CD4-positive, alpha-beta T cell (primary cell): ENCODE measurements at regions not wholly inside any gene's neighbourhood (a gene's known extent, or its start where the extent isn't known, plus 50 kb on each side); places are given as distances from the start of the nearest gene placed in this dataset.

Experiments used
- ATAC-seq: fragments of 200-7000 bp; cut with Tn5 transposase; one replicate; pipeline ENCODE4 v1.10.0; 2022; ENCODE audit warnings: mild to moderate bottlenecking; ENCODE audit not compliant: poor library complexity
- CTCF ChIA-PET: fragments of 350-600 bp; sonication (Branson Sonifier 250); formaldehyde crosslinking; loops from one replicate; lab custom pipeline; 2021; ENCODE audit warnings: antibody characterized with exemption, inconsistent platforms; lab: Charles Lee
- POLR2A ChIA-PET: fragments of 350-600 bp; sonication (Branson Sonifier 250); formaldehyde crosslinking; loops from one replicate; lab custom pipeline; 2021; ENCODE audit warnings: antibody characterized with exemption, inconsistent platforms; lab: Charles Lee
- DNase-seq, 14 experiments: peaks; one replicate each; pipeline ENCODE4 v3.0.0-alpha.2; 2013 to 2020; ENCODE audit warnings: mixed read lengths in 2 of 14
- H3K27ac ChIP-seq, 2 donors: one replicate each; pipeline versions ENCODE4 v1.5.1 to v1.7.0; 2013; ENCODE audit warnings: low read length in 2 of 2, low read depth in 1 of 2, mild to moderate bottlenecking in 1 of 2
- H3K27me3 ChIP-seq, 2 experiments: 1 replicate in 1 of 2; 2 replicates in 1 of 2; pipeline versions ENCODE4 v1.6.1 to v1.7.0; 2013; ENCODE audit warnings: low read length in 2 of 2, control low read depth in 1 of 2, mild to moderate bottlenecking in 1 of 2, moderate library complexity in 1 of 2; ENCODE audit not compliant: insufficient read depth in 2 of 2, control insufficient read depth in 1 of 2
- H3K36me3 ChIP-seq: one replicate; pipeline ENCODE4 v1.6.1; 2013; ENCODE audit warnings: low read length, control low read depth; ENCODE audit not compliant: insufficient read depth
- H3K4me1 ChIP-seq: one replicate; pipeline ENCODE4 v1.6.1; 2013; ENCODE audit warnings: low read length, control low read depth; ENCODE audit not compliant: insufficient read depth
- H3K4me3 ChIP-seq: one replicate; pipeline ENCODE4 v1.5.1; 2013; ENCODE audit warnings: mild to moderate bottlenecking, low read length, moderate library complexity
- H3K9me3 ChIP-seq, 2 experiments: 1 replicate in 1 of 2; 2 replicates in 1 of 2; pipeline versions ENCODE4 v1.6.1 to v1.7.0; 2013; ENCODE audit warnings: low read length in 2 of 2, mild to moderate bottlenecking in 2 of 2, control low read depth in 1 of 2, moderate library complexity in 1 of 2; ENCODE audit not compliant: control insufficient read depth in 1 of 2, insufficient read depth in 1 of 2
- H3K27ac Mint-ChIP-seq: one replicate; pipeline ENCODE4 v1.8.0; 2020; ENCODE audit warnings: mixed read lengths
- H3K27me3 Mint-ChIP-seq: one replicate; pipeline ENCODE4 v1.8.0; 2021; ENCODE audit warnings: mixed read lengths
- H3K36me3 Mint-ChIP-seq: one replicate; pipeline ENCODE4 v1.8.0; 2021; ENCODE audit warnings: low read depth, mixed read lengths
- H3K4me1 Mint-ChIP-seq: one replicate; pipeline ENCODE4 v1.8.0; 2021; ENCODE audit warnings: low read depth, mixed read lengths
- H3K4me3 Mint-ChIP-seq: one replicate; pipeline ENCODE4 v1.8.0; 2020; ENCODE audit warnings: mild to moderate bottlenecking, mixed read lengths
- H3K9me3 Mint-ChIP-seq: one replicate; pipeline ENCODE4 v1.8.0; 2020; ENCODE audit warnings: mixed read lengths
- CTCF ChIP-seq: fragments of 200-600 bp; IDR thresholded peaks from one replicate; pipeline ENCODE4 v1.8.0; 2022; ENCODE audit warnings: antibody characterized with exemption, mild to moderate bottlenecking
- intact Hi-C, 2 experiments: fragments of 100-400 bp; cut with DNase I in 1 of 2; cut with micrococcal nuclease in 1 of 2; formaldehyde crosslinking; loops; one replicate each; pipeline versions ENCODE4 v1.15.1 to v1.9.0; 2023 to 2025; cut with DNase I, micrococcal nuclease

- no peak overlapping the region for H3K4me3 ChIP-seq
- ChIA-PET CTCF (no interaction called here), POLR2A (no interaction called here)
- H3K27me3 ChIP-seq, result peaks cover 5% of the 10 kb centered on the region in 2 experiments
- intact Hi-C loops, result loop anchor here (5.0 kb wide), 3 partner anchors 256 to 351 kb away; no protein-coding TSS in a partner anchor
- no peaks in the 10 kb centered on the region for H3K9me3 ChIP-seq
- no peaks in the 10 kb centered on the region for H3K4me1 ChIP-seq
- no peak overlapping the region for H3K4me3 Mint-ChIP-seq
- H3K27ac Mint-ChIP-seq, result no peak overlapping the region
- no peaks in the 10 kb centered on the region for H3K36me3 Mint-ChIP-seq
- TF ChIP-seq CTCF, result no peak
- DNase-seq, result no peak
- peaks cover 18% of the 10 kb centered on the region for H3K27me3 Mint-ChIP-seq
- H3K9me3 Mint-ChIP-seq, result no peaks in the 10 kb centered on the region
- H3K27ac ChIP-seq, result no peak overlapping the region
- H3K4me1 Mint-ChIP-seq, result no peaks in the 10 kb centered on the region
- H3K36me3 ChIP-seq, result no peaks in the 10 kb centered on the region
- no peak for ATAC-seq
These were observed 135.6 kb upstream of the IRX4 start for GRCh38 chr5:2018390-2018724.

GRCh38 chr5:2017540-2018389 is 135.0 kb upstream of the IRX4 start:
- H3K9me3 Mint-ChIP-seq, result no peaks in the 10 kb centered on the region

GRCh38 chr5:2015961-2016360 is 133.2 kb upstream of the IRX4 start:
- Mint-ChIP-seq H3K4me1 (no peaks in the 10 kb centered on the region), H3K36me3 (no peaks in the 10 kb centered on the region), H3K4me3 (no peak overlapping the region), H3K27ac (no peak overlapping the region), H3K27me3 (peaks cover 4% of the 10 kb centered on the region), H3K9me3 (no peaks in the 10 kb centered on the region)
- no peak for DNase-seq
- no peak for TF ChIP-seq CTCF
- H3K9me3 ChIP-seq, result no peaks in the 10 kb centered on the region
- peaks cover 0 to 2% of the 10 kb centered on the region in 2 experiments for H3K27me3 ChIP-seq
- POLR2A ChIA-PET, result no interaction called here
- no peak overlapping the region for H3K27ac ChIP-seq
- ATAC-seq, result no peak
- intact Hi-C loops, result loop anchor here (2.0 to 5.0 kb wide), 4 partner anchors 254 to 349 kb away; no protein-coding TSS in a partner anchor
- CTCF ChIA-PET, result no interaction called here
- no peaks in the 10 kb centered on the region for H3K36me3 ChIP-seq
- no peaks in the 10 kb centered on the region for H3K4me1 ChIP-seq
- no peak overlapping the region for H3K4me3 ChIP-seq

More at GRCh38 chr5:2017540-2018389, 135.0 kb upstream of the IRX4 start:
- H3K4me1 Mint-ChIP-seq, result no peaks in the 10 kb centered on the region
- DNase-seq (peak in 7 of 14 experiments; percentile 6 to 54 (median 20)), ATAC-seq (no peak)
- intact Hi-C loops, result loop anchor here (2.0 to 5.0 kb wide), 4 partner anchors 255 to 350 kb away; no protein-coding TSS in a partner anchor
- POLR2A ChIA-PET, result no interaction called here
- no peak overlapping the region for H3K4me3 ChIP-seq
- H3K27me3 Mint-ChIP-seq, result peaks cover 12% of the 10 kb centered on the region
- no peak overlapping the region for H3K4me3 Mint-ChIP-seq
- H3K4me1 ChIP-seq, result no peaks in the 10 kb centered on the region
- H3K9me3 ChIP-seq, result no peaks in the 10 kb centered on the region
- no peaks in the 10 kb centered on the region for H3K36me3 Mint-ChIP-seq
- CTCF ChIA-PET, result no interaction called here
- H3K36me3 ChIP-seq, result no peaks in the 10 kb centered on the region
- H3K27me3 ChIP-seq, result peaks cover 4 to 5% of the 10 kb centered on the region in 2 experiments
- H3K27ac Mint-ChIP-seq, result no peak overlapping the region
- TF ChIP-seq CTCF, result peak; percentile 38
- no peak overlapping the region for H3K27ac ChIP-seq
